KMS-11 (cell line): ENCODE measurements at regions not wholly inside any gene's neighbourhood (a gene's known extent, or its start where the extent isn't known, plus 50 kb on each side); places are given as distances from the start of the nearest gene placed in this dataset.

Experiments used
- H2AFZ ChIP-seq: fragments of 200-600 bp; sonication (generic); 2 replicates; pipeline ENCODE4 v1.6.1; 2016; ENCODE audit warnings: antibody characterized with exemption, mixed run types, low read depth
- H3K27ac ChIP-seq: fragments of 200-600 bp; sonication (generic); 2 replicates; pipeline ENCODE4 v1.6.1; 2016; ENCODE audit warnings: mild to moderate bottlenecking, mixed run types
- H3K27me3 ChIP-seq: fragments of 200-600 bp; sonication (generic); 2 replicates; pipeline ENCODE4 v1.6.1; 2017; ENCODE audit warnings: mild to moderate bottlenecking, low read depth, mixed run types, moderate library complexity; ENCODE audit not compliant: insufficient read depth
- H3K36me3 ChIP-seq: fragments of 200-600 bp; sonication (generic); 2 replicates; pipeline ENCODE4 v1.6.1; 2017; ENCODE audit warnings: mild to moderate bottlenecking, mixed run types; ENCODE audit not compliant: insufficient read depth
- H3K4me1 ChIP-seq: fragments of 200-600 bp; sonication (generic); 2 replicates; pipeline ENCODE4 v1.6.1; 2016; ENCODE audit warnings: mild to moderate bottlenecking, low read depth, mixed run types; ENCODE audit not compliant: poor library complexity, severe bottlenecking
- H3K4me2 ChIP-seq: fragments of 200-600 bp; sonication (generic); 2 replicates; pipeline ENCODE4 v1.7.0; 2016; ENCODE audit warnings: mild to moderate bottlenecking, mixed run types
- H3K4me3 ChIP-seq: fragments of 200-600 bp; sonication (generic); IDR thresholded peaks from 2 replicates; pipeline ENCODE4 v1.6.1; 2017; ENCODE audit warnings: low read depth, low read length, mixed read lengths; ENCODE audit not compliant: insufficient read depth
- H3K79me2 ChIP-seq: fragments of 200-600 bp; sonication (generic); 2 replicates; pipeline ENCODE4 v1.6.1; 2016; ENCODE audit warnings: low read depth, mixed run types; ENCODE audit not compliant: insufficient read depth
- H3K9ac ChIP-seq: fragments of 200-600 bp; sonication (generic); 2 replicates; pipeline ENCODE4 v1.6.1; 2016; ENCODE audit warnings: mild to moderate bottlenecking, mixed run types
- H4K20me1 ChIP-seq: fragments of 200-600 bp; sonication (generic); 2 replicates; pipeline ENCODE4 v1.6.1; 2016; ENCODE audit warnings: mild to moderate bottlenecking, mixed run types; ENCODE audit not compliant: insufficient read depth
- TF ChIP-seq, protein P1 (sequence below): fragments of 200-600 bp; sonication (generic); conservative IDR thresholded peaks from 2 replicates; pipeline ENCODE4 v1.6.1; 2017; ENCODE audit warnings: low read depth, mild to moderate bottlenecking, antibody characterized with exemption, low read length, moderate library complexity, mixed read lengths

- Histone ChIP-seq H3K4me2 (no peak overlapping the region), H4K20me1 (no peaks in the 10 kb centered on the region), H3K27me3 (no peaks in the 10 kb centered on the region), H3K27ac (no peak overlapping the region), H3K9ac (no peak overlapping the region), H3K4me1 (peaks cover 9% of the 10 kb centered on the region), H3K36me3 (no peaks in the 10 kb centered on the region), H3K79me2 (no peaks in the 10 kb centered on the region), H3K4me3 (no peak overlapping the region), H2AFZ (no peak overlapping the region)
- TF ChIP-seq, protein P1, sequence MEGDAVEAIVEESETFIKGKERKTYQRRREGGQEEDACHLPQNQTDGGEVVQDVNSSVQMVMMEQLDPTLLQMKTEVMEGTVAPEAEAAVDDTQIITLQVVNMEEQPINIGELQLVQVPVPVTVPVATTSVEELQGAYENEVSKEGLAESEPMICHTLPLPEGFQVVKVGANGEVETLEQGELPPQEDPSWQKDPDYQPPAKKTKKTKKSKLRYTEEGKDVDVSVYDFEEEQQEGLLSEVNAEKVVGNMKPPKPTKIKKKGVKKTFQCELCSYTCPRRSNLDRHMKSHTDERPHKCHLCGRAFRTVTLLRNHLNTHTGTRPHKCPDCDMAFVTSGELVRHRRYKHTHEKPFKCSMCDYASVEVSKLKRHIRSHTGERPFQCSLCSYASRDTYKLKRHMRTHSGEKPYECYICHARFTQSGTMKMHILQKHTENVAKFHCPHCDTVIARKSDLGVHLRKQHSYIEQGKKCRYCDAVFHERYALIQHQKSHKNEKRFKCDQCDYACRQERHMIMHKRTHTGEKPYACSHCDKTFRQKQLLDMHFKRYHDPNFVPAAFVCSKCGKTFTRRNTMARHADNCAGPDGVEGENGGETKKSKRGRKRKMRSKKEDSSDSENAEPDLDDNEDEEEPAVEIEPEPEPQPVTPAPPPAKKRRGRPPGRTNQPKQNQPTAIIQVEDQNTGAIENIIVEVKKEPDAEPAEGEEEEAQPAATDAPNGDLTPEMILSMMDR = no peak
Observed at GRCh38 chr2:38470115-38470514, 93.0 kb upstream of the ATL2 start.

- H3K36me3 ChIP-seq = no peaks in the 10 kb centered on the region
- no peak overlapping the region for H3K4me2 ChIP-seq
- no peaks in the 10 kb centered on the region for H3K27me3 ChIP-seq
- H3K27ac ChIP-seq = no peak overlapping the region
- H3K79me2 ChIP-seq = no peaks in the 10 kb centered on the region
- H2AFZ ChIP-seq = no peak overlapping the region
- H4K20me1 ChIP-seq = no peaks in the 10 kb centered on the region
- TF ChIP-seq, protein P1 = no peak
- no peak overlapping the region for H3K4me3 ChIP-seq
- peaks cover 15% of the 10 kb centered on the region for H3K4me1 ChIP-seq
- H3K9ac ChIP-seq = no peak overlapping the region
Observed at GRCh38 chr2:38467768-38468455, 90.8 kb upstream of the ATL2 start.

- H3K79me2 ChIP-seq = no peaks in the 10 kb centered on the region
- H3K27ac ChIP-seq = no peak overlapping the region
- H3K4me1 ChIP-seq = peaks cover 23% of the 10 kb centered on the region
- H2AFZ ChIP-seq = no peak overlapping the region
- TF ChIP-seq, protein P1 = no peak
- H3K27me3 ChIP-seq = no peaks in the 10 kb centered on the region
- no peaks in the 10 kb centered on the region for H3K36me3 ChIP-seq
- no peak overlapping the region for H3K4me2 ChIP-seq
- no peaks in the 10 kb centered on the region for H4K20me1 ChIP-seq
- H3K9ac ChIP-seq = no peak overlapping the region
- no peak overlapping the region for H3K4me3 ChIP-seq
Observed at GRCh38 chr2:38466876-38467767, 90.0 kb upstream of the ATL2 start.

GRCh38 chr2:38466409-38466808 is 89.3 kb upstream of the ATL2 start:
- no peak overlapping the region for H2AFZ ChIP-seq
- H3K4me2 ChIP-seq = no peak overlapping the region
- no peaks in the 10 kb centered on the region for H3K27me3 ChIP-seq
- H3K36me3 ChIP-seq = no peaks in the 10 kb centered on the region
- H3K9ac ChIP-seq = no peak overlapping the region
- no peak overlapping the region for H3K4me3 ChIP-seq
- H3K27ac ChIP-seq = no peak overlapping the region
- peaks cover 30% of the 10 kb centered on the region for H3K4me1 ChIP-seq
- TF ChIP-seq, protein P1 = no peak
- H4K20me1 ChIP-seq = no peaks in the 10 kb centered on the region
- no peaks in the 10 kb centered on the region for H3K79me2 ChIP-seq
